ENCODE measurements at regions not wholly inside any gene's neighbourhood (a gene's known extent, or its start where the extent isn't known, plus 50 kb on each side); places are given as distances from the start of the nearest gene placed in this dataset.
"Not testable (repeated sequence)": the region's sequence is repeated elsewhere in the genome, so short reads cannot be mapped to it uniquely, and the experiment has no call there.

DNA sequence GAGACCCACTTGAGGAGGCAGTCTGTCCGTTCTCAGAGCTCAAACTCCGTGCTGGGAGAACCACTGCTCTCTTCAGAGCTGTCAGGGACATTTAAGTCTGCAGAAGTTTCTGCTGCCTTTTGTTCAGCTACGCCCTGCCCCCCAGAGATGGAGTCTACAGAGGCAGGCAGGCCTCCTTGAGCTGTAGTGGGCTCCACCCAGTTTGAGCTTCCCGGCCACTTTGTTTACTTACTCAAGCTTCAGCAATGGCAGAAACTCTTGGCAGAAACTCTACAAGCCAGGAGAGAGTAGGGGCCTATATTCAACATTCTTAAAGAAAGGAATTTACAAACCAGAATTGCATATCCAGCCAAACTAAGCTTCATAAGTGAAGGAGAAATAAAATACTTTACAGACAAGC lies 125.2 kb upstream of the RGS6 start:
- TF ChIP-seq, protein P1, sequence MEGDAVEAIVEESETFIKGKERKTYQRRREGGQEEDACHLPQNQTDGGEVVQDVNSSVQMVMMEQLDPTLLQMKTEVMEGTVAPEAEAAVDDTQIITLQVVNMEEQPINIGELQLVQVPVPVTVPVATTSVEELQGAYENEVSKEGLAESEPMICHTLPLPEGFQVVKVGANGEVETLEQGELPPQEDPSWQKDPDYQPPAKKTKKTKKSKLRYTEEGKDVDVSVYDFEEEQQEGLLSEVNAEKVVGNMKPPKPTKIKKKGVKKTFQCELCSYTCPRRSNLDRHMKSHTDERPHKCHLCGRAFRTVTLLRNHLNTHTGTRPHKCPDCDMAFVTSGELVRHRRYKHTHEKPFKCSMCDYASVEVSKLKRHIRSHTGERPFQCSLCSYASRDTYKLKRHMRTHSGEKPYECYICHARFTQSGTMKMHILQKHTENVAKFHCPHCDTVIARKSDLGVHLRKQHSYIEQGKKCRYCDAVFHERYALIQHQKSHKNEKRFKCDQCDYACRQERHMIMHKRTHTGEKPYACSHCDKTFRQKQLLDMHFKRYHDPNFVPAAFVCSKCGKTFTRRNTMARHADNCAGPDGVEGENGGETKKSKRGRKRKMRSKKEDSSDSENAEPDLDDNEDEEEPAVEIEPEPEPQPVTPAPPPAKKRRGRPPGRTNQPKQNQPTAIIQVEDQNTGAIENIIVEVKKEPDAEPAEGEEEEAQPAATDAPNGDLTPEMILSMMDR (IDR thresholded peaks at IDR 0.05) = not testable (repeated sequence)
- not testable (repeated sequence) for TF ChIP-seq POLR2A, POLR2AphosphoS5 (IDR thresholded peaks at IDR 0.05)

All from stomach (tissue), 4 donors.